Adrenal gland (tissue), 5 donors: ENCODE measurements at regions not wholly inside any gene's neighbourhood (a gene's known extent, or its start where the extent isn't known, plus 50 kb on each side); places are given as distances from the start of the nearest gene placed in this dataset.

Source experiments
- CTCF ChIP-seq, 6 experiments: fragments of 450-650 bp in 4 of 6; fragments of 200-600 bp in 2 of 6; sonication (generic) in 1 of 6; IDR thresholded peaks; 1 replicate in 5 of 6; 2 replicates in 1 of 6; pipeline versions ENCODE4 v1.5.1 to v1.8.0; 2016 to 2021; ENCODE audit warnings: antibody characterized with exemption in 6 of 6, mild to moderate bottlenecking in 2 of 6, moderate library complexity in 1 of 6
- POLR2A ChIP-seq, 2 donors: fragments of 450-650 bp; IDR thresholded peaks; one replicate each; pipeline ENCODE4 v1.6.1; 2017; ENCODE audit warnings: antibody characterized with exemption in 2 of 2, mild to moderate bottlenecking in 2 of 2, moderate library complexity in 1 of 2
- donor health status: DM: no; HTN: no; CAD: no.

DNA sequence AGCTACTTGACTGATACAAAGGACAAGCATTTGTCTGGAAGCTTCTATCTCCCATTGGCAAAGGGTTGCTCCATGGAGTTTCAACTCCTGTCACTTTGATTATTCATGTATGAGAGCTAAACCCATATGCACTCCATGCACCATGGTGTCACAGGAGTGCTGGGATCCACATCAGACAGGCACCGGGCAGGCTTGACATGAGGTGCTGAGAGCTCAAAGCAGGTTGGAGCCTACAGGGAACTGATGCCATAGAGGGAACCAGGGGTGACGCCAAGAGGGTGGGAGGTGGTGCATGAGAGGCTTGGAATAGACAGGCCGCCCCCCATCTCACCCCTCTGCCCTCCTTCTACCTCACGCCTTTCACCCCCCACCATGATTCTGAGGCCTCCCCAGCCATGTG is 199.8 kb upstream of the CCDC68 start:
- TF ChIP-seq CTCF (IDR thresholded peaks at IDR 0.05), result no peak
- no peak for TF ChIP-seq POLR2A (IDR thresholded peaks at IDR 0.05)
